ENCODE measurements at regions not wholly inside any gene's neighbourhood (a gene's known extent, or its start where the extent isn't known, plus 50 kb on each side); places are given as distances from the start of the nearest gene placed in this dataset.
"Not testable (repeated sequence)": the region's sequence is repeated elsewhere in the genome, so short reads cannot be mapped to it uniquely, and the experiment has no call there.

GRCh38 chr6:168851460-168852375 is 401.9 kb downstream of the THBS2 start:
- Histone ChIP-seq H3K4me1 (ENCODE audit: control insufficient read depth in 2 of 2, insufficient read depth in 2 of 2, low read length in 2 of 2) (no peaks in the 10 kb centered on the region), H3K4me3 (ENCODE audit: low read length in 2 of 2) (peak overlapping the region; percentile 45 to 51), H3K27ac (ENCODE audit: low read depth in 2 of 2, low read length in 2 of 2) (no peak overlapping the region), H3K9me3 (ENCODE audit: control insufficient read depth in 2 of 2, low read length in 2 of 2) (no peaks in the 10 kb centered on the region), H3K27me3 (ENCODE audit: control insufficient read depth in 2 of 2, insufficient read depth in 2 of 2, low read length in 2 of 2) (no peaks in the 10 kb centered on the region), H3K36me3 (ENCODE audit: control insufficient read depth in 2 of 2, insufficient read depth in 2 of 2, low read length in 2 of 2) (no peaks in the 10 kb centered on the region), H3K9ac (ENCODE audit: low read depth in 1 of 2, low read length in 2 of 2) (no peak overlapping the region)

GRCh38 chr6:168850027-168850736 is 403.5 kb downstream of the THBS2 start:
- not testable (repeated sequence) for H3K27me3 ChIP-seq (ENCODE audit: control insufficient read depth in 2 of 2, insufficient read depth in 2 of 2, low read length in 2 of 2)

GRCh38 chr6:168849459-168849858 is 404.2 kb downstream of the THBS2 start:
- Histone ChIP-seq H3K4me1 (ENCODE audit: control insufficient read depth in 2 of 2, insufficient read depth in 2 of 2, low read length in 2 of 2) (no peaks in the 10 kb centered on the region), H3K9ac (ENCODE audit: low read depth in 1 of 2, low read length in 2 of 2) (no peak overlapping the region), H3K4me3 (ENCODE audit: low read length in 2 of 2) (no peak overlapping the region), H3K27ac (ENCODE audit: low read depth in 2 of 2, low read length in 2 of 2) (no peak overlapping the region), H3K9me3 (ENCODE audit: control insufficient read depth in 2 of 2, low read length in 2 of 2) (no peaks in the 10 kb centered on the region), H3K36me3 (ENCODE audit: control insufficient read depth in 2 of 2, insufficient read depth in 2 of 2, low read length in 2 of 2) (no peaks in the 10 kb centered on the region), H3K27me3 (ENCODE audit: control insufficient read depth in 2 of 2, insufficient read depth in 2 of 2, low read length in 2 of 2) (no peaks in the 10 kb centered on the region)

More at GRCh38 chr6:168850027-168850736, 403.5 kb downstream of the THBS2 start:
- H3K4me1 ChIP-seq (ENCODE audit: control insufficient read depth in 2 of 2, insufficient read depth in 2 of 2, low read length in 2 of 2); H3K27ac ChIP-seq (ENCODE audit: low read depth in 2 of 2, low read length in 2 of 2); H3K9me3 ChIP-seq (ENCODE audit: control insufficient read depth in 2 of 2, low read length in 2 of 2); H3K4me3 ChIP-seq (ENCODE audit: low read length in 2 of 2); H3K36me3 ChIP-seq (ENCODE audit: control insufficient read depth in 2 of 2, insufficient read depth in 2 of 2, low read length in 2 of 2); H3K9ac ChIP-seq (ENCODE audit: low read depth in 1 of 2, low read length in 2 of 2): not testable (repeated sequence)

GRCh38 chr6:168848797-168849196 is 404.8 kb downstream of the THBS2 start:
- H3K4me1 ChIP-seq (ENCODE audit: control insufficient read depth in 2 of 2, insufficient read depth in 2 of 2, low read length in 2 of 2), result no peaks in the 10 kb centered on the region
- no peaks in the 10 kb centered on the region for H3K9me3 ChIP-seq (ENCODE audit: control insufficient read depth in 2 of 2, low read length in 2 of 2)
- H3K36me3 ChIP-seq (ENCODE audit: control insufficient read depth in 2 of 2, insufficient read depth in 2 of 2, low read length in 2 of 2), result no peaks in the 10 kb centered on the region
- no peak overlapping the region for H3K27ac ChIP-seq (ENCODE audit: low read depth in 2 of 2, low read length in 2 of 2)
- no peak overlapping the region for H3K4me3 ChIP-seq (ENCODE audit: low read length in 2 of 2)
- no peaks in the 10 kb centered on the region for H3K27me3 ChIP-seq (ENCODE audit: control insufficient read depth in 2 of 2, insufficient read depth in 2 of 2, low read length in 2 of 2)
- no peak overlapping the region for H3K9ac ChIP-seq (ENCODE audit: low read depth in 1 of 2, low read length in 2 of 2)

- Histone ChIP-seq H3K9me3 (ENCODE audit: control insufficient read depth in 2 of 2, low read length in 2 of 2) (no peaks in the 10 kb centered on the region), H3K9ac (ENCODE audit: low read depth in 1 of 2, low read length in 2 of 2) (no peak overlapping the region), H3K4me3 (ENCODE audit: low read length in 2 of 2) (no peak overlapping the region), H3K4me1 (ENCODE audit: control insufficient read depth in 2 of 2, insufficient read depth in 2 of 2, low read length in 2 of 2) (no peaks in the 10 kb centered on the region), H3K36me3 (ENCODE audit: control insufficient read depth in 2 of 2, insufficient read depth in 2 of 2, low read length in 2 of 2) (no peaks in the 10 kb centered on the region), H3K27me3 (ENCODE audit: control insufficient read depth in 2 of 2, insufficient read depth in 2 of 2, low read length in 2 of 2) (no peaks in the 10 kb centered on the region), H3K27ac (ENCODE audit: low read depth in 2 of 2, low read length in 2 of 2) (no peak overlapping the region)
Measured at GRCh38 chr6:168844821-168845609, 404.0 kb downstream of the SMOC2 start.

- H3K36me3 ChIP-seq (ENCODE audit: control insufficient read depth in 2 of 2, insufficient read depth in 2 of 2, low read length in 2 of 2), result not testable (repeated sequence)
Measured at GRCh38 chr6:168842632-168843212, 401.7 kb downstream of the SMOC2 start.

GRCh38 chr6:168841609-168842278 is 400.8 kb downstream of the SMOC2 start:
- H3K27me3 ChIP-seq (ENCODE audit: control insufficient read depth in 2 of 2, insufficient read depth in 2 of 2, low read length in 2 of 2), result no peaks in the 10 kb centered on the region
- no peaks in the 10 kb centered on the region for H3K4me1 ChIP-seq (ENCODE audit: control insufficient read depth in 2 of 2, insufficient read depth in 2 of 2, low read length in 2 of 2)
- H3K4me3 ChIP-seq (ENCODE audit: low read length in 2 of 2), result no peak overlapping the region
- no peak overlapping the region for H3K9ac ChIP-seq (ENCODE audit: low read depth in 1 of 2, low read length in 2 of 2)
- no peaks in the 10 kb centered on the region for H3K36me3 ChIP-seq (ENCODE audit: control insufficient read depth in 2 of 2, insufficient read depth in 2 of 2, low read length in 2 of 2)
- H3K27ac ChIP-seq (ENCODE audit: low read depth in 2 of 2, low read length in 2 of 2), result no peak overlapping the region
- H3K9me3 ChIP-seq (ENCODE audit: control insufficient read depth in 2 of 2, low read length in 2 of 2), result no peaks in the 10 kb centered on the region

More at GRCh38 chr6:168842632-168843212, 401.7 kb downstream of the SMOC2 start:
- not testable (repeated sequence) for H3K4me3 ChIP-seq (ENCODE audit: low read length in 2 of 2); H3K27ac ChIP-seq (ENCODE audit: low read depth in 2 of 2, low read length in 2 of 2); H3K27me3 ChIP-seq (ENCODE audit: control insufficient read depth in 2 of 2, insufficient read depth in 2 of 2, low read length in 2 of 2); H3K4me1 ChIP-seq (ENCODE audit: control insufficient read depth in 2 of 2, insufficient read depth in 2 of 2, low read length in 2 of 2); H3K9me3 ChIP-seq (ENCODE audit: control insufficient read depth in 2 of 2, low read length in 2 of 2); H3K9ac ChIP-seq (ENCODE audit: low read depth in 1 of 2, low read length in 2 of 2)

- not testable (repeated sequence) for H3K27ac ChIP-seq (ENCODE audit: low read depth in 2 of 2, low read length in 2 of 2); H3K4me3 ChIP-seq (ENCODE audit: low read length in 2 of 2); H3K27me3 ChIP-seq (ENCODE audit: control insufficient read depth in 2 of 2, insufficient read depth in 2 of 2, low read length in 2 of 2); H3K9me3 ChIP-seq (ENCODE audit: control insufficient read depth in 2 of 2, low read length in 2 of 2); H3K36me3 ChIP-seq (ENCODE audit: control insufficient read depth in 2 of 2, insufficient read depth in 2 of 2, low read length in 2 of 2); H3K9ac ChIP-seq (ENCODE audit: low read depth in 1 of 2, low read length in 2 of 2); H3K4me1 ChIP-seq (ENCODE audit: control insufficient read depth in 2 of 2, insufficient read depth in 2 of 2, low read length in 2 of 2)
Measured at GRCh38 chr6:168840932-168841331, 399.9 kb downstream of the SMOC2 start.

- not testable (repeated sequence) for H3K27me3 ChIP-seq (ENCODE audit: control insufficient read depth in 2 of 2, insufficient read depth in 2 of 2, low read length in 2 of 2); H3K4me3 ChIP-seq (ENCODE audit: low read length in 2 of 2); H3K27ac ChIP-seq (ENCODE audit: low read depth in 2 of 2, low read length in 2 of 2); H3K9me3 ChIP-seq (ENCODE audit: control insufficient read depth in 2 of 2, low read length in 2 of 2); H3K9ac ChIP-seq (ENCODE audit: low read depth in 1 of 2, low read length in 2 of 2); H3K36me3 ChIP-seq (ENCODE audit: control insufficient read depth in 2 of 2, insufficient read depth in 2 of 2, low read length in 2 of 2); H3K4me1 ChIP-seq (ENCODE audit: control insufficient read depth in 2 of 2, insufficient read depth in 2 of 2, low read length in 2 of 2)
Measured at GRCh38 chr6:168840299-168840698, 399.3 kb downstream of the SMOC2 start.
